T-cell (primary cell): ENCODE measurements at regions not wholly inside any gene's neighbourhood (a gene's known extent, or its start where the extent isn't known, plus 50 kb on each side); places are given as distances from the start of the nearest gene placed in this dataset.

Source experiments
- ATAC-seq, 4 experiments: fragments of 200-7000 bp in 3 of 4; fragments of 150-1000 bp in 1 of 4; cut with Tn5 transposase; replicated peaks in 1 of 4; 1 replicate in 3 of 4; 2 replicates in 1 of 4; pipeline ENCODE4 v1.10.0; 2021; ENCODE audit warnings: moderate library complexity in 3 of 4, mild to moderate bottlenecking in 2 of 4, moderate number of reproducible peaks in 1 of 4
- CTCF ChIA-PET, 2 donors: fragments of 300-600 bp; sonication (Branson Sonifier 250); formaldehyde crosslinking; loops; one replicate each; lab custom pipeline; 2022; ENCODE audit warnings: antibody characterized with exemption in 2 of 2; lab: Charles Lee
- POLR2A ChIA-PET, 2 donors: fragments of 300-600 bp; sonication (Branson Sonifier 250); formaldehyde crosslinking; loops; one replicate each; lab custom pipeline; 2022; ENCODE audit warnings: antibody characterized with exemption in 2 of 2; lab: Charles Lee
- DNase-seq, 35 experiments: peaks; one replicate each; pipeline versions ENCODE4 v3.0.0 to v3.0.0-alpha.2; 2013 to 2023
- H3K27ac ChIP-seq: one replicate; pipeline ENCODE4 v1.5.1; 2013; ENCODE audit warnings: low read length
- H3K27me3 ChIP-seq, 2 experiments: replicated peaks in 1 of 2; 1 replicate in 1 of 2; 2 replicates in 1 of 2; pipeline versions ENCODE4 v1.6.1 to v1.7.0; 2013; ENCODE audit warnings: low read length in 1 of 2, mixed read lengths in 1 of 2; ENCODE audit not compliant: control insufficient read depth in 2 of 2, insufficient read depth in 2 of 2; ENCODE audit errors: extremely low read depth in 1 of 2
- H3K36me3 ChIP-seq, 2 donors: 1 replicate in 1 of 2; 2 replicates in 1 of 2; pipeline versions ENCODE4 v1.6.1 to v1.7.0; 2013; ENCODE audit warnings: low read length in 1 of 2; ENCODE audit not compliant: control insufficient read depth in 2 of 2, insufficient read depth in 1 of 2; ENCODE audit errors: extremely low read depth in 1 of 2
- H3K4me1 ChIP-seq, 2 experiments: 1 replicate in 1 of 2; 2 replicates in 1 of 2; pipeline versions ENCODE4 v1.6.1 to v1.7.0; 2013; ENCODE audit warnings: low read length in 2 of 2, mixed read lengths in 1 of 2; ENCODE audit not compliant: insufficient read depth in 2 of 2, control insufficient read depth in 1 of 2; ENCODE audit errors: extremely low read depth in 1 of 2
- H3K4me3 ChIP-seq, 2 donors: 1 replicate in 1 of 2; 2 replicates in 1 of 2; pipeline versions ENCODE4 v1.5.1 to v1.7.0; 2013; ENCODE audit warnings: mild to moderate bottlenecking in 2 of 2, low read length in 1 of 2, moderate library complexity in 1 of 2; ENCODE audit not compliant: control insufficient read depth in 1 of 2; ENCODE audit errors: extremely low read depth in 1 of 2
- H3K9me3 ChIP-seq: 2 replicates; pipeline ENCODE4 v1.7.0; 2013
- H3K27ac Mint-ChIP-seq, 2 donors: one replicate each; pipeline ENCODE4 v1.8.0; 2020 to 2021; ENCODE audit warnings: mild to moderate bottlenecking in 2 of 2, mixed read lengths in 2 of 2
- H3K27me3 Mint-ChIP-seq, 2 donors: one replicate each; pipeline ENCODE4 v1.8.0; 2021 to 2022; ENCODE audit warnings: mixed read lengths in 2 of 2
- H3K36me3 Mint-ChIP-seq: one replicate; pipeline ENCODE4 v1.8.0; 2021; ENCODE audit warnings: mixed read lengths
- H3K4me1 Mint-ChIP-seq, 3 donors: one replicate each; pipeline ENCODE4 v1.8.0; 2020 to 2022; ENCODE audit warnings: mixed read lengths in 3 of 3, mild to moderate bottlenecking in 1 of 3
- H3K4me3 Mint-ChIP-seq, 3 donors: one replicate each; pipeline ENCODE4 v1.8.0; 2020 to 2022; ENCODE audit warnings: mild to moderate bottlenecking in 3 of 3, mixed read lengths in 3 of 3, moderate library complexity in 3 of 3
- H3K9me3 Mint-ChIP-seq, 3 donors: one replicate each; pipeline ENCODE4 v1.8.0; 2020 to 2022; ENCODE audit warnings: mixed read lengths in 3 of 3
- whole genome bisulfite sequencing: methylation state at CpG from one replicate; pipeline ENCODE4 v1.1.5; 2013; ENCODE audit warnings: missing lambda C conversion rate; ENCODE audit not compliant: insufficient coverage; 5-methylcytosine and 5-hydroxymethylcytosine counted together

- ChIA-PET CTCF (no interaction called here), POLR2A (no interaction called here)
- peaks cover 0 to 13% of the 10 kb centered on the region in 2 donors for H3K27me3 Mint-ChIP-seq
- H3K9me3 Mint-ChIP-seq = no peaks in the 10 kb centered on the region
- ATAC-seq (no peak), DNase-seq (no peak)
- Histone ChIP-seq H3K27ac (no peak overlapping the region), H3K4me3 (no peak overlapping the region), H3K36me3 (no peaks in the 10 kb centered on the region), H3K9me3 (no peaks in the 10 kb centered on the region), H3K27me3 (no peaks in the 10 kb centered on the region), H3K4me1 (no peaks in the 10 kb centered on the region)
- WGBS = 100% methylated on average over 1 of the region's 3 CpGs
- H3K36me3 Mint-ChIP-seq = no peaks in the 10 kb centered on the region
- H3K4me1 Mint-ChIP-seq = no peaks in the 10 kb centered on the region
- no peak overlapping the region for H3K4me3 Mint-ChIP-seq
- H3K27ac Mint-ChIP-seq = no peak overlapping the region
These were observed 95.1 kb upstream of the BCAR3 start for GRCh38 chr1:93776728-93777127.

- H3K4me3 Mint-ChIP-seq = no peak overlapping the region
- H3K27me3 Mint-ChIP-seq = peaks cover 0 to 11% of the 10 kb centered on the region in 2 donors
- ChIA-PET POLR2A (no interaction called here), CTCF (interaction anchor here in 1 of 2 donors (0.5 kb wide), 1 partner anchor 173 kb away, joined by 3 read pairs; no protein-coding TSS in a partner anchor)
- ATAC-seq (no peak), DNase-seq (no peak)
- H3K27ac Mint-ChIP-seq = no peak overlapping the region
- H3K36me3 Mint-ChIP-seq = no peaks in the 10 kb centered on the region
- WGBS = 97% methylated on average over 5 of the region's 6 CpGs
- Histone ChIP-seq H3K9me3 (no peaks in the 10 kb centered on the region), H3K36me3 (no peaks in the 10 kb centered on the region), H3K4me3 (no peak overlapping the region), H3K27me3 (no peaks in the 10 kb centered on the region), H3K27ac (no peak overlapping the region), H3K4me1 (no peaks in the 10 kb centered on the region)
- H3K9me3 Mint-ChIP-seq = no peaks in the 10 kb centered on the region
- H3K4me1 Mint-ChIP-seq = no peaks in the 10 kb centered on the region
These were observed 93.6 kb upstream of the BCAR3 start for GRCh38 chr1:93775224-93775623.

- no peak for ATAC-seq
- Mint-ChIP-seq H3K36me3 (no peaks in the 10 kb centered on the region), H3K4me1 (no peaks in the 10 kb centered on the region), H3K27me3 (peaks cover 0 to 7% of the 10 kb centered on the region in 2 donors), H3K9me3 (no peaks in the 10 kb centered on the region), H3K4me3 (no peak overlapping the region), H3K27ac (no peak overlapping the region)
- H3K36me3 ChIP-seq = no peaks in the 10 kb centered on the region
- no peaks in the 10 kb centered on the region for H3K27me3 ChIP-seq
- POLR2A ChIA-PET = interaction anchor here in 1 of 2 donors (0.6 kb wide), 1 partner anchor 34 kb away, joined by 4 read pairs; no protein-coding TSS in a partner anchor
- DNase-seq = no peak
- H3K9me3 ChIP-seq = no peaks in the 10 kb centered on the region
- no peak overlapping the region for H3K27ac ChIP-seq
- H3K4me1 ChIP-seq = no peaks in the 10 kb centered on the region
- H3K4me3 ChIP-seq = no peak overlapping the region
- CTCF ChIA-PET = interaction anchor here in 1 of 2 donors (0.5 kb wide), 1 partner anchor 173 kb away, joined by 3 read pairs; no protein-coding TSS in a partner anchor
These were observed 93.1 kb upstream of the BCAR3 start for GRCh38 chr1:93774707-93775106.

- Histone ChIP-seq H3K9me3 (no peaks in the 10 kb centered on the region), H3K27ac (no peak overlapping the region), H3K4me1 (no peaks in the 10 kb centered on the region), H3K36me3 (no peaks in the 10 kb centered on the region), H3K27me3 (no peaks in the 10 kb centered on the region), H3K4me3 (no peak overlapping the region)
- no peak overlapping the region for H3K4me3 Mint-ChIP-seq
- H3K4me1 Mint-ChIP-seq = peaks cover 2 to 3% (median 3%) of the 10 kb centered on the region in 3 donors
- H3K9me3 Mint-ChIP-seq = no peaks in the 10 kb centered on the region
- ATAC-seq (no peak), DNase-seq (no peak)
- H3K27ac Mint-ChIP-seq = no peak overlapping the region
- peaks cover 0 to 3% of the 10 kb centered on the region in 2 donors for H3K27me3 Mint-ChIP-seq
- CTCF ChIA-PET = no interaction called here
- WGBS = 100% methylated on average over 1 of the region's 2 CpGs
- H3K36me3 Mint-ChIP-seq = no peaks in the 10 kb centered on the region
- POLR2A ChIA-PET = no interaction called here
These were observed 91.6 kb upstream of the BCAR3 start for GRCh38 chr1:93773049-93773838.

GRCh38 chr1:93771843-93772242, 90.2 kb upstream of the BCAR3 start:
- no peak for ATAC-seq
- H3K27me3 Mint-ChIP-seq = peaks cover 0 to 3% of the 10 kb centered on the region in 2 donors
- Histone ChIP-seq H3K27me3 (peaks cover 0 to 2% of the 10 kb centered on the region in 2 experiments), H3K36me3 (no peaks in the 10 kb centered on the region), H3K4me1 (peaks cover 2 to 5% of the 10 kb centered on the region in 2 experiments), H3K4me3 (no peak overlapping the region), H3K27ac (no peak overlapping the region), H3K9me3 (no peaks in the 10 kb centered on the region)
- no peak for DNase-seq
- WGBS = 60% methylated on average over 1 of the region's 2 CpGs
- H3K9me3 Mint-ChIP-seq = no peaks in the 10 kb centered on the region
- H3K36me3 Mint-ChIP-seq = no peaks in the 10 kb centered on the region
- peak overlapping the region in 1 of 2 donors; percentile 4 for H3K27ac Mint-ChIP-seq
- CTCF ChIA-PET = no interaction called here
- no peak overlapping the region for H3K4me3 Mint-ChIP-seq
- POLR2A ChIA-PET = interaction anchor here in 1 of 2 donors (0.6 kb wide), 1 partner anchor 114 kb away, joined by 6 read pairs; no protein-coding TSS in a partner anchor
- peaks cover 12 to 14% (median 13%) of the 10 kb centered on the region in 3 donors for H3K4me1 Mint-ChIP-seq

GRCh38 chr1:93770640-93771039, 89.0 kb upstream of the BCAR3 start:
- Mint-ChIP-seq H3K27me3 (peaks cover 0 to 3% of the 10 kb centered on the region in 2 donors), H3K4me3 (no peak overlapping the region), H3K36me3 (no peaks in the 10 kb centered on the region), H3K27ac (no peak overlapping the region), H3K9me3 (no peaks in the 10 kb centered on the region), H3K4me1 (peaks cover 16 to 23% (median 19%) of the 10 kb centered on the region in 3 donors)
- H3K9me3 ChIP-seq = no peaks in the 10 kb centered on the region
- 88% methylated on average over 1 of the region's 2 CpGs for WGBS
- ATAC-seq = no peak
- peaks cover 0 to 2% of the 10 kb centered on the region in 2 experiments for H3K27me3 ChIP-seq
- POLR2A ChIA-PET = no interaction called here
- no peaks in the 10 kb centered on the region for H3K36me3 ChIP-seq
- no peak overlapping the region for H3K4me3 ChIP-seq
- H3K27ac ChIP-seq = no peak overlapping the region
- H3K4me1 ChIP-seq = peaks cover 9 to 12% of the 10 kb centered on the region in 2 experiments
- no peak for DNase-seq
- CTCF ChIA-PET = interaction anchor here in 1 of 2 donors (0.6 kb wide), 1 partner anchor 1371 kb away, joined by 3 read pairs; no protein-coding TSS in a partner anchor
